HG03060 (cell line): ENCODE measurements at regions not wholly inside any gene's neighbourhood (a gene's known extent, or its start where the extent isn't known, plus 50 kb on each side); places are given as distances from the start of the nearest gene placed in this dataset.

Experiments
- ATAC-seq: cut with Tn5 transposase; IDR thresholded peaks from one replicate; pipeline ENCODE4 v1.9.1; 2021; ENCODE audit warnings: low read depth, moderate number of reproducible peaks; ENCODE audit not compliant: unreplicated experiment

- ATAC-seq: no peak
Measured at GRCh38 chr3:181457756-181458155, 254.0 kb upstream of the SOX2 start.

- no peak for ATAC-seq
Measured at GRCh38 chr3:181457190-181457589, 254.5 kb upstream of the SOX2 start.

GRCh38 chr3:181455276-181455675 is 256.4 kb upstream of the SOX2 start:
- no peak for ATAC-seq

GRCh38 chr3:181454451-181455027 is 257.2 kb upstream of the SOX2 start:
- ATAC-seq: no peak

GRCh38 chr3:181446741-181447140 is 265.0 kb upstream of the SOX2 start:
- no peak for ATAC-seq

DNA sequence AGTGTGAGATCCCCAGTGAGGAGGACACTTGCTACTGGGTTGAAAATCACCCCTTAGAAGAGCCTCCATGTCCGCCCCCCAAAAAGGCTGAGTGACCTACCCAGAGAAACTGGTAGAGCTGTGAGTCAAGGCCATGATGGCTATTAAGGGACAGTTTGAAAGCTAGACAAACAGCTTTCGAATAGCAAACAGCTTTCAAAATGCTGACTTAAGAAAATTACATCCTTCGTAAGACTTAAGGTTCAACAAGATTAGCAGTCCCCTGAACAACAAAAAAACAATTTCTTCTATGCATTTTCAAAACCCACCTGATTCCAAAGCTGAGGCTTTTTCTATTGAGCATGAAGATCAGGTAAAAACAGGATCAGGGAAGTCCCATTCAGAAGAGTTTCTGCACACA is 269.7 kb upstream of the SOX2 start:
- no peak for ATAC-seq

DNA sequence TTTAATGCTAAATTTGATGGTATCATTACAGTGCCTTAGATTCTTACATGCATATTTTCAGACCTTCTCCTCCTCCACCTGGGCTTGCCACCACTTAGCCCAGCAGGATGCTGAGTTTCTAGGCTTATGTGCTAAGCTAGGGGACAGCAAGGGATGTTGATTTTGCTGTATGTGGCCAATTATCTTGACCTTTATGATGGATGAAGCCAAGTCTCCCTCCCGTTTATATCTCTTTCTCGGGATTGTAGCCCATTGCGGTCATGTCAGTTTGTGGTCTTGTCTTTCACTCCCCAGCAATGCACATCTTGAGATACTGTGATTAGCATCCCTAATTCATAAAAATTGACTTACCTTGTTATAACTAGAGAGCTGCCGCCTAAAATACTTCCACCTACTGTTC is 278.7 kb upstream of the SOX2 start:
- ATAC-seq: no peak

DNA sequence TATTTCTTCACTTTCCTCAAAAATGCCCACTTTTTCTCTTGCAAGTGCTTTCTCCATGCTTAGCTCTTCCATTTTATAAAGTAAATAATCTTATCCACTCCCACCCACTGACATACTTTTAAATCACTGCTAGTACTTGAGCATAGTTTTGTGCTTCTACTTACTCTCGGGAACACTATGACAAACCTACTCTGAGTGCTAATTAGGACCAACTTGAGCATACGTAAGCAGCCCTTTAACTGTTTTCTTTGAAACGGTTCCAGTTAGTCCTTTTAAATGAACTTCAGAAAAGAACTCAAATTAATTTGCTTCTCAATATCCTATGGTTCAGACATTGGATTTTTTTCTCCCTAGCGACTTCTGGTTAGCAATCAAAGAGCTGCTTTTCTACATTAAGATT is 280.0 kb upstream of the SOX2 start:
- ATAC-seq: no peak

GRCh38 chr3:181425074-181425473 is 286.7 kb upstream of the SOX2 start:
- no peak for ATAC-seq

- ATAC-seq: no peak
Measured at GRCh38 chr3:181418233-181418632, 293.5 kb upstream of the SOX2 start.

DNA sequence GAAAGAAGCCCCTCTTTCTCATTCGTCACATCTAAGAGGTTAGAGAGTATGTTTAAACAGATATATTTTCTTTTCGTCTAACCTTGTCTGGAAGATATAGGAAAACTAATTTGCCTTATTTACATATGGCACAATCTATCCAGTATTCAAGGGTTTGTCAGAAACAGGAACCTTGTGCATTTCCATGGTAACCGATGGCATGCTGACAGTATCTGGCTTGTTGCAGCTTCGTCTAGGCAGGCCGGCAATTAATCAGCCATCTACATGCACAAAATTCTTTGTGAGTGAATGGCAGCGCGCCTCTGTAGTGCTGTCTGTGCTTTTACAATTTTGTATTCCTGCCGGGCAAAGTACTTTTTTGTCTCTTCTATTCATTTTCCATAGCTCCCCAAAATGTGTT is 294.0 kb upstream of the SOX2 start:
- ATAC-seq: no peak

GRCh38 chr3:181410870-181411269 is 300.9 kb upstream of the SOX2 start:
- no peak for ATAC-seq

- no peak for ATAC-seq
Measured at GRCh38 chr3:181403876-181404660, 307.7 kb upstream of the SOX2 start.

- ATAC-seq: no peak
Measured at GRCh38 chr3:181402347-181402746, 309.4 kb upstream of the SOX2 start.

DNA sequence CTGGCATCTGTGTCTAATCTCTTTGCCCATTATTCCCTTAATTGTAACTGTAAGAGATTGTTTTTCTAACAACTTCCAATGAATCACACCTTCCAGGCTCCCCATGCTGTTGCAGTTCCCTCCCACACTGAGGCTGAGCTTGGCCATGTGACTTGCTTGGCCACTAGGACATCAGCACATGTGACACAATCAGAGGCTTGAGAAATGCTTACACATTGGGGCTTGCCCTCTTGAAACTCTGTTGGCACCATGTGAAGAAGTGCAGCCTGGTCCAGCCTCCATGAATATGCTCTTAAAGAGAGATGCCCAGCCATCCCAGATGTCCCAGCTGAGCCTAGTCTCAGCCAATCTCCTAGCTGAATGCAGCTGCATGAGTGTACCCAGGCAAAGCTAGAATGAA is 326.8 kb upstream of the SOX2 start:
- no peak for ATAC-seq

DNA sequence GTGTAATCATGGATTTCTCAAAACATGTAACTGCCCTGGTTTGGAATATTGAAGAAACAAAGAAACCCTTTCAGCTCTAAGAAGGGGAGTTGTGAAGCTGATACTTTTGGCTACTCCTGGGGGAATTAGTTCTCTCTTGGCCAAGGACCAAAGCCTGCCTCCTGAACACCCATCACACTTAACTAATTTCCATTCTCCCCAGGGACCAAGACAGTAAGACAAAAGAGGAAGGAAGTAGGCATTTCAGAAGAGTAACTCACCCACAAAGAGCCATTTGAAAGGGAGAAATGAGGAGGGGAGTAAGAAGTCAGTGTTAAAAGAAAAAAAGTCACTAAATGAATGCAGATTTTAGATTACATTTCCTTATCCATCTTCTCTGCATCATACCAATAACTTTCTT is 328.0 kb upstream of the SOX2 start:
- ATAC-seq: no peak

DNA sequence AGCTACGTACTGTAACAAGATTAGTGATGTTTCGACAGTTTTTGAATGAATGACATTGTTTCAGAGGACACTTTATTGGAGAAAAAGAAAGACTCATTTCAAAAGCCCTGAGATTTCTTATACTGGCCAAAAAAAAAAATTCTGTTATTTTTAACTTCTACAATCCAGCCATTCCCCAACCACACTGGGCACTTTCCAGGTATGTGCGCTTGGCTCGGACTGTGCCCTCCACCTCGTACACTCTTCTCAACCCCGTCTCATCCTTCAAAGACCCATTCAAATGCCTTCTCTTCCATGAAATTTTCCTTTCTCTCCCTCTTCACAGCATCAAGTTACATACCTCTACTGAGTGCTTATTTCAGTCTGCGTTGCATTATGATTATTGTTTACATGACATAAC is 328.5 kb upstream of the SOX2 start:
- ATAC-seq: no peak

DNA sequence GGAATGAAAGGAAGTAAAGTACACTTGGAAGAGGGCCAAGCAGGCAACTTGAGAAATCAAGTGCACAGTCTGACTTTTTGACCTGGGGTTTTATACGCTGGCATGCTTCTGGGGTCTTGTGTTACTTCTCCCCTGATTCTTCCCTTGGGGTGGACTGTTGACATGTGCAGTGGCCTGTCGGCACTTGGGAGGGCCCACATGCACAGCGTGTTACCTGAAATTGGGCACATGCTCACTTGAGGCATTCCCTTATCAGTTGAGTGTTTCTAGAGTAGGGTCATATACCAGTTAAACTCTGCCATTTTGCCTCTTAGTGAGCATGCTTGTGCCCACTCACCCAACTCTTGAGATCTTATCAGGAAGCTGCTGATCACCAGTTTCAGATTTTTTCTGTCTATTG is 329.1 kb upstream of the SOX2 start:
- ATAC-seq: no peak

- ATAC-seq: no peak
Measured at GRCh38 chr3:181379278-181379677, 332.4 kb upstream of the SOX2 start.

DNA sequence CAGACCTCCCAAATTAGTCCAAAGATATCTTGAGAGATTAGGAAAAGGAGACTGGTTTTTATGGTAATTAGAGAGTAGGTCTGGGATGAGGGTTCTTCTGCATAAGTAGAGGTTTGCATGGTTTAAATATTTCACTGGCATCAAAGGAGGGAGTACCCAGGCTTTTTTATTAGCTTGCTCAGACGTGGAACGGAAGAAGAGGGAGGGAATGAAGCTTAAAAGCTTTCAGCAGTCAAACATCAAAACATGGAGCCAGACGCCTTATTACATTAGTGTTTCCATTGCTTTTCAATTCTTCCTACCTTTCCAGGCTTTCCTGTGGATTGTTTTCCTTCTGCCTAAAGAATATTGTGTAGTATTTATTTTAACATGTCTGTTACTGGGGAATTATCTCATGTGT is 342.1 kb upstream of the SOX2 start:
- ATAC-seq: no peak

- no peak for ATAC-seq
Measured at GRCh38 chr3:181363231-181363630, 348.5 kb upstream of the SOX2 start.

- no peak for ATAC-seq
Measured at GRCh38 chr3:181362378-181362777, 349.3 kb upstream of the SOX2 start.
